Retinal pigment epithelial cell (primary cell): ENCODE measurements at regions not wholly inside any gene's neighbourhood (a gene's known extent, or its start where the extent isn't known, plus 50 kb on each side); places are given as distances from the start of the nearest gene placed in this dataset.

Experiments used
- DNase-seq: peaks from one replicate; pipeline ENCODE4 v3.0.0-alpha.2; 2010; ENCODE audit warnings: low read depth
- H3K4me3 ChIP-seq: 2 replicates; pipeline ENCODE4 v1.5.1; 2011; ENCODE audit warnings: mild to moderate bottlenecking, low read length, control low read depth, moderate library complexity
- TF ChIP-seq, protein P1 (sequence below): conservative IDR thresholded peaks from 2 replicates; pipeline ENCODE4 v1.5.1; 2011; ENCODE audit warnings: low read depth, low read length, control low read depth, inconsistent platforms

DNA sequence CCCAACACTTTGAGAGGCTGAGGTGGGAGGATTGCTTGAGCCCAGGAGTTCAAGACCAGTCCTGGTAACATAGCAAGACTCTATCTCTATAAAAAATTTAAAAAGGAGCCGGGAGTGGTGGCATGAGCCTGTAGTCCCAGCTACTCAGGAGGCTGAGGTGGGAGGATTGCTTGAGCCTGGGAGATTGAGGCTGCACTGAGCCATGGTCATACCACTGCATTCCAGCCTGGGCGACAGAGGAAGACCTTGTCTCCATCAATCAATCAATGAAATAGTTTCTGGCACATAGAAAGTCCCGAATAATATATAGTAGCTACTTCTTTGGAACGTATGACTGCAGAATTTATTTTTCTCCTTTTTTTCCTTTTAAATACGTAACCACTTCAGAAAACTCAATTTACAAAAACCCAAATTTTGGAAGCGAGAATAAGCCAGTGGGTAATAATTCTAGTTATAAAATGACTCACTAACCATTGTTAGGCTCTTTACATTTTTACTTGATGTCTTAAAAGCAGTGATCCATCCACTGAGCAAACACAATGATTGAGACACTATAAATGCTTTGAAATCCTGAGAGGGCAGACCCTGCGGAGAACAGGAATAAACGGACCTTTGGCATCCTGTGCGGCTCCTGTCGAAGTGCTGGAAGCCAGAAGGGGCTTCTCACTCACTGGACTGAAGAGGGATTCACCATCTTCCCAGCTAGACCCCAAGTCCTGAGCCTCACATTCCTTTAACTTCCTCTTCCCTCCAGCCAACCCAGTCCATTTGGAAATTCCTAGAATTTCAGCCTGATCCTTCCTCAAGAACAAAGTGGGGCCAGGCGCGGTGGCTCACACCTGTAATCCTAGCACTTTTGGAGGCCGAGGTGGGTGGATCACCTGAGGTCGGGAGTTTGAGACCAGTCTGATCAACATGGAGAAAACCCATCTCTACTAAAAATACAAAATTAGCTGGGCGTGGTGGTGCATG is 68.4 kb upstream of the MFGE8 start:
- TF ChIP-seq, protein P1, sequence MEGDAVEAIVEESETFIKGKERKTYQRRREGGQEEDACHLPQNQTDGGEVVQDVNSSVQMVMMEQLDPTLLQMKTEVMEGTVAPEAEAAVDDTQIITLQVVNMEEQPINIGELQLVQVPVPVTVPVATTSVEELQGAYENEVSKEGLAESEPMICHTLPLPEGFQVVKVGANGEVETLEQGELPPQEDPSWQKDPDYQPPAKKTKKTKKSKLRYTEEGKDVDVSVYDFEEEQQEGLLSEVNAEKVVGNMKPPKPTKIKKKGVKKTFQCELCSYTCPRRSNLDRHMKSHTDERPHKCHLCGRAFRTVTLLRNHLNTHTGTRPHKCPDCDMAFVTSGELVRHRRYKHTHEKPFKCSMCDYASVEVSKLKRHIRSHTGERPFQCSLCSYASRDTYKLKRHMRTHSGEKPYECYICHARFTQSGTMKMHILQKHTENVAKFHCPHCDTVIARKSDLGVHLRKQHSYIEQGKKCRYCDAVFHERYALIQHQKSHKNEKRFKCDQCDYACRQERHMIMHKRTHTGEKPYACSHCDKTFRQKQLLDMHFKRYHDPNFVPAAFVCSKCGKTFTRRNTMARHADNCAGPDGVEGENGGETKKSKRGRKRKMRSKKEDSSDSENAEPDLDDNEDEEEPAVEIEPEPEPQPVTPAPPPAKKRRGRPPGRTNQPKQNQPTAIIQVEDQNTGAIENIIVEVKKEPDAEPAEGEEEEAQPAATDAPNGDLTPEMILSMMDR, result no peak
- no peak for DNase-seq
- no peak overlapping the region for H3K4me3 ChIP-seq

DNA sequence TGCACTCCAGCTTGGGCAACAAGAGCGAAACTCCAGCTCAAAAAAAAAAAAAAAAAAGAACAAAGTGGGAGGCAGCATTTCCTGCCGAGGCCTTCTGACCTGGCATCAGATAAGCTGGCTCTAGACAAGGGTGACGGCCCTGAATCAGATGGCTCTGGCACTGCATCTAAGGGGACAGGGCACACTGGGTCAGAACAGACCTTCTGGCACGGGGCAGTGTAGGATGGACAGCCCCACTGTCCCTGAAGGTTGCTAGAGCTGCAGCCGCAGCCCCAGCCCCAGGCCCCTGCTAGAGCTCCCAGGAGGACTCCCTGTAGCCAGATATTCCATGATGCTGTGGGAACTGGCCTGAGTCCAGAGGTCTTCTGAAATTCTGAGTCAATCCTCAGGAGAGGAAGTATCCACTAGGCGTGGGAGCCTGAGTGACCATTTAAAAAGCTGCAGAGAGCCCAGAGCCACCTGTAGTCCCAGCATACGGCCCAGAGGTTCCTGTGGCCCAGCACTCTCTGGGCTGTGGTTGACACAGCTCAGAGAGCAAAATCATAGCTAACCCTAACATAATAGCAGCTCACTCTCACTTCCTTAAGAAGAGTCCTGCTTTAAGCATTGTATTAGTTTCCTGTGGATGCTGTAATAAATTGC is 69.2 kb upstream of the MFGE8 start:
- DNase-seq, result no peak
- TF ChIP-seq, protein P1, result no peak
- no peak overlapping the region for H3K4me3 ChIP-seq

DNA sequence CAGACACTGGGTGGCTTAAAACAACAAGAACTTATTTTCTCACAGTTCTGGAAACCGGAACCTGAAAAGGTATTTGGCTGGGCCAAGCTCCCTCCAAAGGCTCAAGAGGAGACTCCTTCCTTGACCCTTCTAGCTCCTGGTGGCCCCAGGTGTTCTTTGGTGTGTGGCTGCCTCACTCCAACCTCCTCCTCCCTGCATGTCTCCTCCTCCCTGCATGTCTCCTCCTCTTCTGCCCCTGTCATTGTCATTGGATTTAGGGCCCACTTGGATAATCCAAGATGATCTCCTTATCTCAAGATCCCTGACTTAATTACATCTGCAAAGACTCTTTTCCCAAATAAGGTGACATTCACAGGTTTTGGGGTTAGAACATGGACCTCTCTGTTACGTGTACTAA is 69.8 kb upstream of the MFGE8 start:
- H3K4me3 ChIP-seq, result no peak overlapping the region
- DNase-seq, result no peak
- TF ChIP-seq, protein P1, result no peak

DNA sequence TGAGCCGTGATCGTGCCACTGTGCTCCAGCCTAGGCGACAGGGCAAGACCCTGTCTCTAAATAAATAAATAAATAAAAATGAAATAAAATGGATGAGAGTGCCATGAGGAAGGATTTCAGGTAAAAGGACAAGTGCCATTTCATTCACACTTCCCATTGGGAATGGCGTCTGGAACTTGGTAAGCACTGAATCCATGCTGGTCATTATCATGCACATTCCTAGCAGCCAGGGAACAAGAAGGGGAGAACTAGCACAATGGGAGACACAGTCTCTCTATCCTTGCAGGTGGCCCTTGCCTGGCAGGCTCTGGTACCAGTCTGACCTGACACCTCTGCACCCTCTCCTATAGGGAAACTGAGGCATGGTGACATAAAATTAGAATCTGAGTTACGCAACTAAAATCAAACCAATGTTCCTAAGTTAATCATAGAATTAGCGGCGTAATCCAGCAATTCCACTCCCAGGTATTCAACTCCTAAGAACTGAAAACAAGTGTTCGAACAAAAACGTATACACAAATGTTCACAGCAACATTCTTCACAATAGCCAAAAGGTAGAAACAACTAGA is 70.8 kb upstream of the MFGE8 start:
- no peak overlapping the region for H3K4me3 ChIP-seq
- TF ChIP-seq, protein P1, result no peak
- DNase-seq, result no peak

DNA sequence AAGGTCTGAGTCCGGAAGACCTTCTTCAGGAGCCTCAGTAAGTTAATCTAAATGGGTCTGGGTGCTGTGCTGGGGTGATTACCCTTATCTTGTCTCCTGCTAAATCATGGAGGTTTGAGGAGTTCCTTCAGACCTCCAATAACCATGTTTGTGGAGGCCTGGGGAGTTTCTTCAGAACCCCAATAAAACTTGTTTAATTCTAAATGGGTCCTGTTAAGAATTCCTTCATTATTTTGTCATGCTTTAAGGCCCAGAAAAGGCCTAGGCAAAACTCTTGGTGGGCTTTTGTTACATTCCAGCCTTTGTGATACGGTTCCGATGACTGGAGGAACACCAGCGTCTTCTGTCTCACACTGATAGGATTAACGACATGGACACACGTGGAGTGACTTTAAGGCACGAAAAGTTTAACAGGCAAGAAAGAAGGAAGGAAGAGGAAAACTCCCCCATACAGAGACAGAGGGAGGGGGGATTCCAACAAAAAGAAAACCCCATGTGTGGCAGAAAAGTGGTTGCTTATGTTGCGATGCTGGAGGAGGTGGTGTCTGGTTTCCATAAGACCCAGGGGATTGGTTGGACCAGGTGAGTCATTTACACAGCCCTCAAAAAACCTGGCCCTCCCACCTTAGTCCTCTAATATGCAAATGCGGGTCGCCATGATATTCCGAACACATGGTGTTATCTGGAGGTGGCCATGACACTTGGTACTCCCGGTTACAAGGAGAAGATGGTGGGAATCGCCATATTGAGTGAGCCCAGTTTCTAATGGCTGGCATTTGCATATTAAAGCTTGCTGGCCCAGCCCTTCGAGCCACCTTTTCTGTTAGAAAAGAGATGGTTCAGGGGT is 72.6 kb upstream of the MFGE8 start:
- no peak for DNase-seq
- TF ChIP-seq, protein P1, result no peak
- no peak overlapping the region for H3K4me3 ChIP-seq

DNA sequence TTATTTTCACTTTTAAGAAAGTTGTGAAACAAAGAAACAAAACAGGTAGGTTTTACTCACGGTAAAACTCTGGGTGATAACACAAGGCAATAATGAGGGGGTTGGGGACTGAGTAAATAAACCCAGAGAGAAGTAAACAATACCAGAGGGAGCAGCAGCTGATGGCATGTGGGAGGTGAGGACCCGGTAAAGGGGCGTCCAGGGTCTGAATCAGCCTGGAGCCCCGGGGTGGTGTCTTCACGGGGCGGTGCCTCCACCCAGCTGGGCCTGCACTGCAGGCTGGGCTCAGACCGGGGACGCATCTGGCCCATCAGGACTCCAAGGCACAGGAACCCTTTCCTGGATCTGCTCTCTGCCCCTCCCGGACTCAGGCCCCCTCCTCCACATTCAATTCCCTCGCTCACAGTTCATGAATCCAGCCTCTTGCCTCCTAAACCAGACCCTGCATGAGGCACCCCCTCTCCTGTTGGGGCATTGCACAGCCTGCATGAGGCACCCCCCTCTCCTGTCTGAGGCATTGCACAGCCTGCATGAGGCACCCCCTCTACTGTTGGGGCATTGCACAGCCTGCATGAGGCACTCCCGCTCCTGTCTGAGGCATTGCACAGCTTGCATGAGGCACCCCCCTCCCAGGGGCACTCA is 73.9 kb upstream of the MFGE8 start:
- no peak for DNase-seq
- TF ChIP-seq, protein P1, result no peak

More for the DNA sequence above, 73.9 kb upstream of the MFGE8 start:
- no peak overlapping the region for H3K4me3 ChIP-seq
